Nucleus accumbens (tissue), 56 donors: ENCODE measurements at regions not wholly inside any gene's neighbourhood (a gene's known extent, or its start where the extent isn't known, plus 50 kb on each side); places are given as distances from the start of the nearest gene placed in this dataset.
A peak's percentile ranks its signal among the peaks of the same experiment; 100 is the strongest.

Experiments used
- DNase-seq, 56 donors: peaks; one replicate each; lab custom pipeline; 2025; lab: John Stamatoyannopoulos, UW

DNA sequence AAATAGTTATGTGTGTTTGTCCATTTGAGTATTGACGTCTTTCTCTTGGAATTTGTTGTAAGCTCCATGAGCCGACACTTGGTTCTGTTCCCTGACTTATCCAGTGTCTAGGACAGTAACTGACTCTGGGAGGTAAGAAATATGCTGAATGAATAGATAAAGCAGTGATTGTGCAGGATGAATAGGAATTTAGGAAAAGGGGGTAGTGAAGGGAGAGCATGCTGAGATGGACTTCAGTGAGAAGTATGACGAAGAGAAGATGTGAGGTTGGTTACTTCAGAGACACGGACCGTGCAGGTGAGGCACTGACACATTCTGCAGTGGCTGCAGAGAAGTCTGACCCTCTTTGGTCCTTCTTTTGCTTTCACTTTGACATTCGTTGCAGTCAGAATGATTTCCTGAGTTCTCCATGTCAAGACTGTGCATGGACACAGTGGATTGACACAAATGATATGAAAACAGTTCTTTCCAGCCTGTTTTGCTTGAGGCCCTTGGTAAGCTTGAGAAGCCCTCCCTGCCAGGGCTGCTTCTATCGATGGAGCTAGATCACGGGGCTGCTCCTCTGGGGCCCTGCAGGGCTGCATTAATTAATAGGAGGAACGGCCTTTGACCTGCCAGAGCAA, 261.5 kb upstream of the SORCS1 start:
- no peak for DNase-seq

DNA sequence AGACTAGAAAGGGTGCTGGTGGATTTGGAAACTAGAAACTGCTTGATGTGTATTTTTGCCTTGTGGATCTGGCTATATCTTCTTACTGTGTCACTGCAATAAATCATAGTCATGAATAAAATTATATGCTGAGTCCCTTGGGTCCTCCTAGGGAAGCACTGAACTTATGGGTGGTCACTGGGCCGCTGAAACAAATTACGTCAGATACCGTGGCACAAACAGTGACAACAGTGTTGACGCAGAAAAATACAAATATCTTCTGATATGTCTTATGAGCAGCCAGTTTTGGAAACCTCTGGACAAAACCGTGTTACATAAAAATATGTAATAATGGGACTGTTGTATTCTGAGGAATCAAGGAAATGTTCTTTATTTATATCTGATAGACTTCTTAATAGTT, 260.1 kb upstream of the SORCS1 start:
- no peak for DNase-seq

DNA sequence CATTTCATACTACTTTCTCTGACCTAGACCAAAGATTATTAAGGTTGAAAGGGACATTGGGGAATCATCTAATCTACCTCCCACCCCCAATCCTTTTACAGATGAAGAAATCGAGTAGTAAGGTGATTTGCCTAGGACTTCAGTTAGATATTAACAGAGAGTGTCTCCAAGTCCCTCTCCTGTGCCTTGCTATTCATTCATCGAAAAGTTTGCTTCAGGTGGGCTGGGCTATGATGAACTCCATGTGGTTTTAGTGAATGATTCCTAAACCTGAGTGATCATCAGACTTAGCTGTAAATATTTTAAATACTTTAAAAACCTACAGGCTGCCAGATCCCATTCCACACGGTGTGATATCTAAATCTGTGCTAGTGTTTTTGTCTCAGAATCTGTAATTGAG, 259.4 kb upstream of the SORCS1 start:
- no peak for DNase-seq

DNA sequence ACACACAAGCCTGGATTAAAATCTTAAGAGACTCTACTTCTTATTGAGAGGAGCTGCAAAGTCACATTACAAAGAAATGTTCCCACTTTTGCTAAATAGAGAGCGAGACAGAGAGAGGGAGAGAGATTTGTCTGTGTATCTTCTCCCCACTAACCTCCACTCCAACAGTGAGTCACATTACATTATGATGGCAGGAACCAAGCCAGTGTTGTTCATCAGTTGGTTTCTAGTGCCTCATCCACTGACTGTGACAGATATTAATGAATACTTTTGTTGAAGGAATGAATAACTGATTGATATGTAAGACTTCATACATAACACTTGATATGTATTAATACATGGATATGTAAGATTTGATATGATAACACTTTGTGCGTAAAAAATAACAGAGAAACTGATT, 258.2 kb upstream of the SORCS1 start:
- no peak for DNase-seq

DNA sequence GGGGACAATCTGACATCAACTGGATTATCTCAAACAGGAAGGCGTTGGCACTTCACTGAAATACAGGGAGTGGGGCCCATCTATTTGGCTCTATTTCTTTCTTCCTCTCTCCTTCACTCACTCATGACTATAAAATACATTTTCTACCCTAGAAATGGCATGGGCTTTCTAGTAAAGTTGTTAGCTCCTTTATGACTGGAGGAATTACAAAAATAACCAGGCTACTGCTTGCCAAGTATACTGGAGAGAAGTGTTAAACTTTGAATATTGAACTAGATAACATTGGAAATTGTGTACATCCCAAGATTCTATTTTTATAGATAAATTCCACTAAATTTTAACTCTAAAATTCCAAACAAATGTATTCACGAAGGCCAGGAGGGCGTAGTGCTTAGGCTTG, 255.7 kb upstream of the SORCS1 start:
- DNase-seq = no peak

DNA sequence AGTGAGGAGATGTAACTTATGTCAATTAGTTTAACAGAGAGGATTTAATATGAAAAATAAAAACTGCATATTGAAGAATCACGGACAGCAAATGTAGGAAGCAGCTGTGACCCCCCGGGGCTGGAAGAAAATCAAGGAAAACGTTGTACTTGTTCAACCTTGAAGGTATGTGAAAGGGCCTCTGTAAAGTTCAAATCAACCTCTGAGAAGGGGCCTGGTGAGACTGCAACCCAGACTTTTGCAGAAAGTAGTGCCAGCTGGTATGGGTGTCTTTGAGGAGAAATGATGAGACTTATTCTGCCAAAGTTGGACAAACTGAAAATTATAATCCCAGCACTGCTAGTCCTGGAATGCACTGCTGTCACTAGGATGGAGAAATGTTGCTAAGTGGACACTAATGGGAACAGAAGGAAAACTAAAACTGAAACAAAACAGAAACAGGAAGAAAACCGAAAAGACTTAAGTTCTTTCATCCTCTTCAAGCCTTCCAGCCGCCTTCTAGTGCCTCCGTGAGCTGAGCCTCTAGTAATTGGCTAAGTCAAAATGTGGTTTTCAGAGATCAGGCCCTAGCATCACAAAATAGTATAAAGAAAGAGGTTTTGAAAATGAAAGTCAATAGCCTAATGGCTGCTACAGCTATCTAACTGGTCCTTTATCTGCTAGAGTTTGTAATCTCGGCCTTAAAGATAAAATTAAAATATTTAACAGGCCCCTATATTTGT, 253.7 kb upstream of the SORCS1 start:
- no peak for DNase-seq

DNA sequence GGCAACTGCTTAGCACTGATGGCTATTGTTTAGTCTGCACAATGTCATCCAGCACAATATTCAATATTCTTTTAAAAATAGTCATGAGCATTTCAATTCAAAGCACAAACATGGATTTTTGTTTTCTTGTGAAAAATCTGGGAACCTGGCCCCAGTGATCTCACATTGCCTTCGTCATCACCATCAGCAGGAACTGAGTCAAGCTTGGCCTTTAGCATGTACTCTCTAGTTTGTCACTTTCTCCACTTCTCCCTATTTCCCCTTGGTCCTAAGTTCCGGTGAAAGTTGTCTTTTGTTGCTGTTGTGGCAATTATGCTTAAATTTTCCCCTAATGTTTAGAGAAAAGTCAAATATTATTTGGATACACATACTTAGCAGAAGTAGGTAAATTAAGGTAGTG, 252.9 kb upstream of the SORCS1 start:
- DNase-seq = no peak

DNA sequence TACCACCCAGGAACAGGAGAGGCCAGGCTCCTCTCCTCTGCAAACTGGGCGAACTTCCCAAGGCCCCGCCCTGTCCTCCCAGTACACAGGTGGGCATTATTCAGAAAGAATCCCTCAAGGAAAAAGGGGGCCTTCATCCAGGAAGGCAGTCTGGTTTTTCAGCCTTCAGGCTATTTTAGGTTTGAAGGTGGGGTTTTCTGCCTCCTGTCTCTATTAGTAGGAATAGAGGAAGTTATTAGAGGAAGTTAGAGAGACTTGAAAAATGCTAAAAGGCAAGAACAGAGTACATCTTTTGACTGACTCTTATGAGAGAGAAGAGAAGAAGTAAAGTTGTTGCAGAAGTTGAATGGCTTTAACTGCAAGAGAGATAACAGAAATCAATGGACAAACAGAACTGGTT, 250.9 kb upstream of the SORCS1 start:
- no peak for DNase-seq

DNA sequence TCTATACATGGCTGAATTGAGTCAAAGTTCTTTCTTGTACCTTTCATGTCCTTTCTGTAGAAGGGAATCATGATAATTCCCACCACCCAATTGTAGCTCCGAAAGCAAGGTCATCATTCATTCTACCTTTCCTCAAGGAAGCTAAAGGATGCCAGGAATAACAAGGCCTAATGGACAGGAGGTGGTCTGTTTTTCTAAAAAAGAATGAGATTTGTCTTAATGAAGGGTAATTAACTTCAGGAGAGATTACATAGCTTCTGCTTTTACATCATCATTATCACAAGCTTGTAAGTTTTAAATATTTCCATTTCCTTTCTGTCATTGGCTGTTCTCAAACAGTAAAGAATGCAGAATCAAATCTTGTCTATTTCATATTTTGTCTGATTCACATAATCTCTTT, 249.5 kb upstream of the SORCS1 start:
- no peak for DNase-seq

DNA sequence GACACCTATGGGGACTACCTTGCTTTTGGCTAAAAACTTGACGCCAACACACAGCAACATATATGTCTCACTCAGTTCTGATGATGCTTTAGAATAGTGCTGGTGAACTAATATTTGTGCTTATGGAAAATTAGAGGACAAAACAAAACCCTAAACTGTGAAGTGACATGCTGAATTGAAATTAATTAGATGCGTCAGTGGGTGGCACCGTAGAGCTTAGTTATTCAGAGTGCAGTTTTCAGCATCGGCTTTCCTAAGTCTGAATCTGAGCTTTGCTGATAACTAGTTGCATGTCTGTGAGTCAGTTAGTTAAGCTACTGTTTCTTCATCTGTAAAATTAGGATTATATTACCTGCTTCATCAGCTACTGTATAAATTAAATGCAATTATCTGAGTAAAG, 245.0 kb upstream of the SORCS1 start:
- peak in 8 of 56 donors; percentile 1 to 30 (median 8) for DNase-seq

DNA sequence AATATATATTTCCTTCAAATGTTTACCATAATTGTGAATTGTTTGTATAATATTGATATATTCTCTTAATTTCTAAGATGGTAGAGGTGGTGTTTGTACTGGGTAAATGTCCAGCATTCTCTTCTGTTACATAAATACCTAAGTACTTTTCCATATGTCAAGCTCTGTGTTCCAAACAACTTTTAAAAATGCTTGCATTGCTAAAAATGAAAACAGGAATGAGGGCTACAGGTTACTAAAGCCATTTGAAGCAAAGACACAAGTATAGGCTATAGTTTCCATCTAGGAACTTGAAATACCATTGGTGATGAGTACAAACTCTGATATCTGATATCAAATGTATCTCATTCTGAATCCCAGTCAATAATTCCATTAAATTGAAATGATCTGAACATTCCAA, 233.6 kb upstream of the SORCS1 start:
- no peak for DNase-seq

DNA sequence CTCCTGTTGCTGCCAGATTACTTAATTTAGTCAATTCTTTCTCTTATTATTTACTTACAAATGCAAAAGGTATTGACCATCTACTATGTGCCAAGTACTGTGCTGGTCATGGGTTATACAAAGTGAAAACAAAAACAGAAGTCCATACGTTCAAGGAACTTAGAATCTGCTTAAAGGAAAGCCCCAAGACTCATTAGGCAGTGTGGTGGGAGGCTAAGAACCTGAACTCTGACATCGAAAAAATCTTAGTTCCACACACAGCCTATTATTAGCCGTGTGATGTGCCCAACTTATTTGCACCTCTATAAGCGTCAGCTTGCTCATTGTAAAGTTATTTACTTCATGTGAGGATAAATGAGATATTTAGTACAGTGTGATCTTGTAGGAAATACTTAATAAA, 227.4 kb upstream of the SORCS1 start:
- no peak for DNase-seq

DNA sequence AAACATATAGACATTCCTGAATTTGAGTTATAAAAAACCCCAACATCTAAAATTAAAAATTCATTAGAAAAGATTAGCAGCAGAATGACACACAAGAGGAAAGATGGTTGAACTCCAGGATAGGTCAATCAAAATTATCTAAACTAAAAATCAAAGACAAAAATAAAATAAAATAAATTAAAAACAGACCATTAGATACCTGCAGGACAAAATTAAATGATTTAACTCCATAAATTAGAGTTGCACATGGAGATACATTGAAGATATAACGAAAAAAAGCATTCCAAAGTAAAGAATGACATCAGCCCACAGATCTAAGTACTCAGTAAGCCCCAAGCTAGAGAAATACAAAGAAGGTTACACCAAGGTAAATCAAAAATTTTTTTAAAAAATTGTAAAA, 226.1 kb upstream of the SORCS1 start:
- no peak for DNase-seq

DNA sequence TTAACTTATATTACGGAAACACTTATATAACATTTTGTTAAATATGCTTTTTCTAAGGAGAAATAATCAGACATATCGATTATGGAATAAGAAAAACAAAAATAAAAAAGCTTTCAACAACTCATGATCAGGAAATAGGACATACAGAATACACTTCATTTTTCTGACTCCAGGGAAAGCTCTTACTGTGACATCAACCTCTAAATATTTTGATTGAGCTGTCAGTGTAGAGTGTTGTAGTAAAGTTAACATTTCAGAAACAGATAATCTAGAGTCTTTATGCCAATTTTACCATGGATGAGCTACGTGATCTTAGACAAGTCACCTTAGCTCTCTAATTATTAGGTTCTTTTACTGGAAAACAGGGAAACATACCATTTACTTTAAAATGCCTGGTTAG, 218.9 kb upstream of the SORCS1 start:
- no peak for DNase-seq

DNA sequence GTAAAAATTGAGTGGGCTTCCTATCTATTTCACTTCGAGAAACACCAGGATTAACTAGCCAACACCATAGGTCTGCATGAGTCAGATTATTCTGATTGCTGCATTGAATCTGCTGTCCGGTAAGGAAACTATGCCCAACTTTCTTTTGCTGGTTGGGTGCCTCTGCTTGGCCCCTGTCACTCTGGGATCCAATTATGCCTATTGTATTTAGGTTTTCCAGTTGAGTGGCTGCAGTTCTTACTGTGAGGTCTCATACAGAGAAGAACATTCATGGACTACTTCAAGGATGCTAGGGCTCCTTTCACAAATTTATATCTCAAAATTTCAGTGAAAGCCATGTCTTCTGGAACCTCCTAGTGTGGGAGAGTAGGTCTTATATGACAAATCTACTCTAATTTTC, 215.1 kb upstream of the SORCS1 start:
- DNase-seq = no peak

DNA sequence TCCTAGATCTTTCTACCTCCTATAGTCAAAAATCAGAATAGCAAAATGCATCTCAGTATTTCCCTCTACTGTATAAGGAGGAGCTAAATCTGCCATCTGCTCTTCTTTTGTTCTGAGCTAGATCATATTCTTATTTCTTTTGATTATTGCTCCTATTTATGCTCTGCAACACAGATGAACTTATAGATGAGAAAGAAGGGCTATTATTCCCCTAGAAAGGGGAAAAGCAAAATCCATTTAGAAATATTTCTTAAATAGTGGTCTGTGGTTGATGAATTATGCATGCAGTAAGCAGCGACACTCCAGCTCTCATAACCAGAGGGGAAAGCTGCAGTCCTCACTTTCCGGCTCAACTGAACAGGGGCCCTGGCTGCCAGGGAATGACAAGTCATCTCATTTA, 207.3 kb upstream of the SORCS1 start:
- DNase-seq = no peak

DNA sequence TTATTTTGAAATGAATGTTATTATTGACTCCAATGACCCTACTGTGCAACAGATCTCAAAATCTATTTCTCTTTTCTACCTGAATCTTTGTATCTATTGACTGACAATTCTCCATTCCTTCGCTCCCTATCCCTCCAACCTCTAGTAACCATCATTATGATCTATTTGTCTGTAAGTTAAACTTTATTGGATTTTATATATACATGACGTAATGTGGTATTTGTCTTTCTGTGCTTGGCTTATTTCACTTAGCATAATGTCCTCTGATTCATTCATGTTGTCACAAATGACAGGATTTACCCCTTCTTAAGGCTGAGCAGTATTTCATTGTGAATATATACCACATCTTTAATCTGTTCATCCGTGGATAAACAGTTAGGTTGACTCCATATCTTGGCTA, 200.4 kb upstream of the SORCS1 start:
- no peak for DNase-seq

DNA sequence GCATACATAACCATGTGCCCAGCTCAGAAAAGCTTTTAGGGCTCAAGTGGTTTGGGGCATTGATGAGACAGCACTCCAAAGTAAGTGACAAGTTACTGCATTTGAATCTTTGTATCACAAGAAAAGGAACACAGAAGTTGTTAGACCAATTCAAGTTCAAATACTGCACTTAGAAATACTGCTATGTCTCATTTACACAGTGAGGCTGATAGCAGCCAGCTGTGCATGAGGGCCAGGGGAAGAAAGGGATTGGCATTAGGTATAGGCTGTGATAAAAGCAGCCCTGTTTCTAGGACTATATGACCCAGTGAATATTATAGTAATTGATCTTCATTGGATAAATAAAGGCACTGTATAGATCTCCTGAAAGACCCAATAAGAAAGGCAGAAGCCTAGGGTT, 197.8 kb upstream of the SORCS1 start:
- no peak for DNase-seq

DNA sequence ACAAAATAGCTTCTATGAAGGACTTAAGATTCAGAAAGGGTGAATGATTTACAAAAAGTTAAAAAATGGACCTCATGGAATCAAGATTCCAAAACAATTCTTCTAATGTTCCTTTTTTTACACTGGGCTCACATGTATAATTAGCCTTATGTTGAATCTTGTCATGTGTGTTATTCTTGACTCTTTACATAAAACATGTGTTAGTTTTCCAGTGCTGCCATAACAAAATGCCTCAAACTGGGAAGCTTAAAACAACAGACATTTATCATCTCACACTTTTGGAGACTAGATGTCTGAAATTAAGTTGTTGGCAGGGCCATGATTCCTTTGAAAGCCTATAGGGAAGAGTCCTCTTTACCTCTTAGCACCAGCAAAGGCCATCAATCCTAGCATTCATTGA, 192.5 kb upstream of the SORCS1 start:
- no peak for DNase-seq

DNA sequence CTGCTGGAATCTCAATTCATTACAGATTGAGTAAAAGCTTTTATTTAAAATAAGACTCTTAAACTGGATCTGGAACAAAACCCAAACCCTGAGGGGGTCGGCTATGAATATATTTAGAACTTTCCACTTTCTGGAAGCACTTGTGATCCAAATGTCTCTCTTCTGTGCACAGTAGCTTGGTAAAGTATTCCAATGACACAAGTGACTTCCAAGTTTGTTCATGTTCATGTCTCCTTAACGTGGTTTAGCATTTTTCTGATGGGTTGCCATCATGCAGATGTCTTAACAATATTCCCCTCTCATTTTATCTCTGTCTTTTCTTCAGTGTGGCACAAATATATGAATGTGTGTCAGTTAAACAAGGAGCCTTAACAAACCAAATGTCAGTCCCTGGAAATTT, 191.9 kb upstream of the SORCS1 start:
- DNase-seq = no peak

DNA sequence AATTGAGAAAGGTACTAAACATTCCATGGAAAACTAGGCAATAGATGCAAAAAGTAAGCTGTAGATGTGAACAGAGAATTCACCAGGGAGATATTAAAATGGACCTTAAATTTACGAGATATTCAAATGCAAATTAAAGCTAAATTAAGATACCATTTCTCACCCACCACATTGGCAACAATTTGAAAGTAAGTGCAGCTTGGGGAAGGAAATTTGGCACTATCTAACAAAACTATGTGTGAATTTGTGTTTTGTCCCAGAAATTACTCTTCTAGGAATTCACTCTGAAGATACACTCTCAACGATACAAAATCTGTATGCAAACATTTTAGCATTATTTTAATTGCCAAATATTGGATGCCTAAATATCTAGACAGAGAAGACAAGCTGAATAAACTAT, 178.2 kb upstream of the SORCS1 start:
- DNase-seq = no peak

DNA sequence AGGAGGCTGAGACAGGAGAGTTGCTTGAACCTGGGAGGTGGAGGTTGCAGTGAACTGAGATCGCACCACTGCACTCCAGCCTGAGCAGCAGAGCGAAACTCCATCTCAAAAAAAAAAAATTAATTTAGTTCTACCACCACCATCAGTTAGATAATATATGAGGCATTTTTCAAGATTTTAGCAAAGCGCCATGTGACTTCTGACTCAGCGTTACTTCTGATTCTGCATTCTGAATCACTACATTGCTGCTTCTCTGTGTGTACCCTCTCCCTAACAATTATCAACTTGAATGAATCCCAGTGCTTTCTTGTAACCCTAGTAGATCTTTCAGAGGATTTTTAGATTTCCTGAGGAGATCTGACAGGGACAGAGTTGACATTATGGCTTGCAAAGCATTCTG, 176.8 kb upstream of the SORCS1 start:
- DNase-seq = peak in 1 of 56 donors; percentile 7

DNA sequence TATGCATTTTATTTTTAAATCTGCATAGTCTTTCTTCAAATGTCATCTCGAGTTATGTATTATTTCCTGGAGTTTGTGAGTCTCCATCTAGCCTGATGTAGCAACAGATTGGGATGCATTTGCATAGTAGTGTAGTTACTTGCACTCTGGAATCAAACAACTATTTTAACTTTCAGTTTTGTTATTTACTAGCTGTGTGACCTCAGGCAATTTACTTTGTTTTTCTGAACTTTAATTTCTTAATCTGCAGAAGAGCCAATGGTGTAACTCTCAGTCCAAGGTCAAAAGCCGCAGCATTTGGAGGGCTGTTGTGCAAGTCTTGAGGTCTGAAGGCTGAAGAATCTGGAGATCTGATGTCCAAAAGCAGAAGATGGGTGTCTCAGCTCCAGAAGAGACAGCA, 175.8 kb upstream of the SORCS1 start:
- DNase-seq = no peak
